Mesendoderm (in vitro differentiated cells): ENCODE measurements at regions not wholly inside any gene's neighbourhood (a gene's known extent, or its start where the extent isn't known, plus 50 kb on each side); places are given as distances from the start of the nearest gene placed in this dataset.
A peak's percentile ranks its signal among the peaks of the same experiment; 100 is the strongest.
"Not testable (repeated sequence)": the region's sequence is repeated elsewhere in the genome, so short reads cannot be mapped to it uniquely, and the experiment has no call there.

ENCODE experiments used
- DNase-seq: peaks from one replicate; pipeline ENCODE4 v3.0.0; 2013
- H2AK5ac ChIP-seq: 2 replicates; pipeline ENCODE4 v1.6.1; 2013; ENCODE audit warnings: low read length, inconsistent platforms
- H2BK120ac ChIP-seq: 2 replicates; pipeline ENCODE4 v1.6.1; 2013; ENCODE audit warnings: low read depth, mild to moderate bottlenecking, low read length, moderate library complexity, mixed read lengths
- H2BK15ac ChIP-seq: replicated peaks from 2 replicates; pipeline ENCODE4 v1.6.1; 2013; ENCODE audit warnings: low read depth, mild to moderate bottlenecking, moderate library complexity
- H2BK5ac ChIP-seq: 2 replicates; pipeline ENCODE4 v1.6.1; 2013; ENCODE audit warnings: low read length, inconsistent platforms
- H3K18ac ChIP-seq: 2 replicates; pipeline ENCODE4 v1.6.1; 2013; ENCODE audit warnings: mild to moderate bottlenecking, low read length, mixed read lengths
- H3K23ac ChIP-seq: one replicate; pipeline ENCODE4 v1.6.1; 2013; ENCODE audit warnings: low read length
- H3K27ac ChIP-seq: 2 replicates; pipeline ENCODE4 v1.5.1; 2013; ENCODE audit warnings: low read depth, mild to moderate bottlenecking, inconsistent platforms, low read length, moderate library complexity
- H3K27me3 ChIP-seq: 2 replicates; pipeline ENCODE4 v1.6.1; 2013; ENCODE audit warnings: low read length, control low read depth, mild to moderate bottlenecking, inconsistent platforms; ENCODE audit not compliant: insufficient read depth, poor library complexity
- H3K36me3 ChIP-seq: 2 replicates; pipeline ENCODE4 v1.6.1; 2013; ENCODE audit warnings: low read length, inconsistent platforms; ENCODE audit not compliant: control insufficient read depth, insufficient read depth
- H3K4ac ChIP-seq: one replicate; pipeline ENCODE4 v1.6.1; 2013; ENCODE audit warnings: low read depth, mild to moderate bottlenecking, low read length, moderate library complexity
- H3K4me1 ChIP-seq: 2 replicates; pipeline ENCODE4 v1.6.1; 2013; ENCODE audit warnings: low read depth, low read length, inconsistent platforms; ENCODE audit not compliant: control insufficient read depth
- H3K4me2 ChIP-seq: 2 replicates; pipeline ENCODE4 v1.6.1; 2013; ENCODE audit warnings: low read length
- H3K4me3 ChIP-seq: 2 replicates; pipeline ENCODE4 v1.5.1; 2013; ENCODE audit warnings: mild to moderate bottlenecking, low read length
- H3K56ac ChIP-seq: one replicate; pipeline ENCODE4 v1.6.1; 2013; ENCODE audit warnings: low read length
- H3K79me1 ChIP-seq: 2 replicates; pipeline ENCODE4 v1.6.1; 2013; ENCODE audit warnings: low read length, inconsistent platforms
- H3K79me2 ChIP-seq: 2 replicates; pipeline ENCODE4 v1.6.1; 2013; ENCODE audit warnings: mild to moderate bottlenecking, low read length; ENCODE audit not compliant: control insufficient read depth, insufficient read depth
- H3K9ac ChIP-seq: 2 replicates; pipeline ENCODE4 v1.6.1; 2013; ENCODE audit warnings: low read length, inconsistent platforms
- H4K5ac ChIP-seq: one replicate; pipeline ENCODE4 v1.6.1; 2013; ENCODE audit warnings: low read length
- H4K8ac ChIP-seq: one replicate; pipeline ENCODE4 v1.6.1; 2013; ENCODE audit warnings: low read depth, mild to moderate bottlenecking, control low read depth, low read length, moderate library complexity
- WGBS: extraction: QIAGEN DNeasy Blood & Tissue Kit; methylation state at CpG from one replicate; pipeline ENCODE4 v1.1.7; 2013; ENCODE audit warnings: low lambda C conversion rate, missing lambda C conversion rate; ENCODE audit not compliant: insufficient coverage; ENCODE audit errors: extremely low coverage; 5-methylcytosine and 5-hydroxymethylcytosine counted together

DNA sequence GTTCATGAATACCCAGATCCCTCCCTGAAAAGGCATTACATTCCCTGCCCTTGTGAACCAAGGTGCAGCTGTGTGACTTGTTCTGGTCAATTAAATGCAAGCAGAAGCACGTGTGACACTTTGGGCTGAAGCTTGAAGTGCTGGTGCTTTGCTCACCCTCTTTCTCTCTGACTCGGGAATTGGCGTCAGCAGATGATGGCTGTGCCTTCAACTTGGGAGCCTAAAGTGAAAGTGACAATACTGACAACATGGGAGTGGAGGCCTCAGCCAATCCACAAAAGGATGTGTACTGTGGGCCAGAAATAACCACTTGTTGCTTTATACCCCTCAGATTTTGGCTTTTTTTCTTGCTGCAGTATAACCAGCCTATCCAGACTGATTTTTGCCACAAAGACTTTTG lies 148.3 kb upstream of the THY1 start:
- Histone ChIP-seq H4K5ac (no peak overlapping the region), H3K23ac (no peak overlapping the region), H2AK5ac (no peak overlapping the region), H4K8ac (no peak overlapping the region), H2BK15ac (no peak overlapping the region), H3K4ac (no peak overlapping the region), H3K4me3 (no peak overlapping the region), H3K27me3 (no peaks in the 10 kb centered on the region), H3K4me2 (no peak overlapping the region), H3K4me1 (peaks cover 10% of the 10 kb centered on the region), H3K56ac (no peak overlapping the region), H3K9ac (no peak overlapping the region), H3K18ac (no peak overlapping the region), H3K27ac (no peak overlapping the region), H3K36me3 (no peaks in the 10 kb centered on the region), H3K79me1 (no peaks in the 10 kb centered on the region), H2BK120ac (no peak overlapping the region), H2BK5ac (no peak overlapping the region), H3K79me2 (no peaks in the 10 kb centered on the region)
- no CpG with 5 or more reads among the region's 3 CpGs for WGBS
- DNase-seq: no peak

DNA sequence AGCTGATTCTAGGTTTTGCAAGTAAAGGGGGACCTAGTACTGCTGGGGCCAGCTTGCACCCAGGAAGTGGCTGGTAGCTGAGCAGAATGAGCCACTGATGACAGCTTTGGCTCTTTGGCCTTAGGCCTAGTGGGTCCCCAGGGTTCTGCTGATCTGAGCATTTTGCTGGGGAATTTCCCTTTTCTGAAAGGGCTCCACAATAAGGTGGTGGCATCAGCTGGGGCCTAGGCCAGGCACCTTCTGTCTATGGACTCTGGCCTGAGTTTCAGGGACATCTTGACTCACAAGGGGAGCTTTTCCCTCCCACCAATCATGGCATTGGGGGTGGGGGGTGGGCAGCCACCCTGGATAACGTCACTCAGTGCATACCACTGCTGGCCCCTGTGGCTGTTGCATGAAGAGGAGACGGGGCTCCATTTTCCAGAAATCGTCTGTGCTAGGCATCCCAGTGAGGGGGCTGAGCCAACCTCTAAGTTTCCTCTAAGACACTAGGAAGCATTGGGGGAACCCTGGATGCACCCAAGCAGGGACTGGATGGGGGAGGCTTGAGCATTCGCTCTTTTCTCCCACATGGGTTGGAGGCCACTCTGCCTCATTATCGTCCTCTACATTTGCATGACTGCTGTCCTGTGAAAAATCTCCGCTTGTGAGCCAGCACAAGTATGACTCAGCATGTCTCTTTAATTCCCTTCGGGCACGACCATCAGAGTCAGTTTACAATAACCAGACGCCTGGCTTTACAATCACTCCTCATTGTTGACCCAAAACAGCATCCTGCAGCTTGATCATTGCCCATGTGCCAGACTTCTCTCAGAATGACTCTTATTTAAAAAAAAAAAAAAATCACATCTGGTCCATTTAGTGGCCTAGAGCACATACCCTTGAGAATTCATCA lies 145.0 kb upstream of the THY1 start:
- peak overlapping the region; percentile 2 for H3K18ac ChIP-seq

DNA sequence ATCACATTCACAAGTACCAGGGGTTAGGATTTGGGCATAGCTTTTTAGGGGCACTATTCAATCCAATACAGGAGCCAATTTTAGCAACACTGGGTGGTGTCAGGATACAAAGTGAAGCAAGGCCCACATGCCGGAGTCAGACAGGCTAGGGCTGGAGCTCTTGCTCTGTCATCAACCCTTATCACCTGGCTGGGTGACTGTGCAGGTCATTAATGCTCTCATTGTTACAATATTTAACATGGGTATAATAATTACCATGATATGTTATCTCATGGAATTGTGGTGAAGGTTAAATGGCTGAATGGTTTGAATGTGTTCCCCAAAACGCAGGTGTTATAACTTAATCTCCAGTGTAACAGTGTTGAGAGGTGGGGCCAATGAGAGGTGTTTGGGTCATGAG lies 143.3 kb upstream of the THY1 start:
- H3K23ac ChIP-seq: no peak overlapping the region
- no peak overlapping the region for H4K8ac ChIP-seq
- no peak overlapping the region for H3K56ac ChIP-seq
- H3K79me1 ChIP-seq: no peaks in the 10 kb centered on the region
- no peak overlapping the region for H2BK15ac ChIP-seq
- no peak overlapping the region for H3K4me3 ChIP-seq
- H3K4me1 ChIP-seq: peaks cover 10% of the 10 kb centered on the region
- no CpG with 5 or more reads among the region's 2 CpGs for WGBS
- no peaks in the 10 kb centered on the region for H3K79me2 ChIP-seq
- no peak overlapping the region for H4K5ac ChIP-seq
- no peak overlapping the region for H2AK5ac ChIP-seq
- no peak overlapping the region for H2BK120ac ChIP-seq
- H3K27ac ChIP-seq: no peak overlapping the region
- no peak overlapping the region for H3K4ac ChIP-seq
- no peaks in the 10 kb centered on the region for H3K36me3 ChIP-seq
- H3K4me2 ChIP-seq: no peak overlapping the region
- H3K18ac ChIP-seq: no peak overlapping the region
- no peak for DNase-seq
- no peaks in the 10 kb centered on the region for H3K27me3 ChIP-seq
- no peak overlapping the region for H3K9ac ChIP-seq
- no peak overlapping the region for H2BK5ac ChIP-seq

More for the DNA sequence above, 145.0 kb upstream of the THY1 start:
- Histone ChIP-seq H3K27ac (no peak overlapping the region), H3K79me2 (no peaks in the 10 kb centered on the region), H3K27me3 (no peaks in the 10 kb centered on the region), H2BK15ac (no peak overlapping the region), H4K8ac (no peak overlapping the region), H2BK5ac (peak overlapping the region; percentile 30), H3K4ac (no peak overlapping the region), H2AK5ac (peak overlapping the region; percentile 69), H3K56ac (peak overlapping the region; percentile 56), H3K4me1 (peaks cover 10% of the 10 kb centered on the region), H4K5ac (no peak overlapping the region), H3K79me1 (no peaks in the 10 kb centered on the region), H3K4me3 (no peak overlapping the region), H3K36me3 (no peaks in the 10 kb centered on the region), H3K9ac (no peak overlapping the region), H3K23ac (no peak overlapping the region), H3K4me2 (no peak overlapping the region), H2BK120ac (no peak overlapping the region)
- no CpG with 5 or more reads among the region's 9 CpGs for WGBS
- DNase-seq: peak; percentile 74

DNA sequence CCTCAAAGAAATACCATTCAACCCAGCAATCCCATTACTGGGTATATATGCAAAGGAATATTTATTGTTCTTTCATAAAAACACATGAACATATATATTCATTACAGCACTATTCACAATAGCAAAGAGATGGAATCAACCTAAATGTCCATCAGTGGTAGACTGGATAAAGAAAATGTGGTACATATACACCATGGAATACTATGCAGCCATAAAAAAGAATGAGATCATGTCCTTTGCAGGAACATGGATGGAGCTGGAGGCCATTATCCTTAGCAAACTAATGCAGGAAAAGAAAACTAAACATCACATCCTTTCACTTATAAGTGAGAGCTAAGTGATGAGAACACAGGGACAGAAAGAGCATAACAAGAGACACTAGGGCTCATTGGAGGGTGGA lies 142.7 kb upstream of the THY1 start:
- not testable (repeated sequence) for H3K27me3 ChIP-seq, H3K4me3 ChIP-seq, H3K4ac ChIP-seq, H3K36me3 ChIP-seq, DNase-seq, H3K56ac ChIP-seq, H3K18ac ChIP-seq, H3K79me1 ChIP-seq, H3K9ac ChIP-seq, H3K23ac ChIP-seq, H3K79me2 ChIP-seq, H2BK120ac ChIP-seq, H3K27ac ChIP-seq, H2BK5ac ChIP-seq, H3K4me2 ChIP-seq, H2BK15ac ChIP-seq, H2AK5ac ChIP-seq, H4K8ac ChIP-seq, H4K5ac ChIP-seq
- peaks cover 10% of the 10 kb centered on the region for H3K4me1 ChIP-seq

DNA sequence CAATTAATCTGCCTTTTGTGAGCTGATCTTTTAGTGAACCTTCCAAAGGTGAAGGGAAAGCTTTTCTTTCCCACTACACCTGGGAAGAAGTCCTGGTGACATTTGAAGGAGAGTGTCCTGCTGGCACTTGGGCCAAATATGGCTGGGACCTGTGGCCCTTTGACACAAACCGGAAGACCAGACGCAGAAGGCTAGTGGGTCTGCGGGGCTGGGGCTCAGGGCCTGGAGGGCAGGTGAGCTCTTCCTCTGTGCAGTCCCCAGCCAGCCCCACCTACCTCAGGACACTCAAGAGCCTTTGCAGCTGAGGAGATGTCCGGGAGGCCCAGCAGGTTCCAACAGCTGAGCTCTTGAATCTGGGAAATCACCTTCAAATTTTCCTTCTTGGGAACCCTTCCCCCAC lies 138.0 kb upstream of the THY1 start:
- no peak overlapping the region for H3K23ac ChIP-seq
- WGBS: no CpG with 5 or more reads among the region's 4 CpGs
- H3K79me2 ChIP-seq: no peaks in the 10 kb centered on the region
- no peaks in the 10 kb centered on the region for H3K27me3 ChIP-seq
- no peak overlapping the region for H3K4me2 ChIP-seq
- H4K8ac ChIP-seq: no peak overlapping the region
- no peaks in the 10 kb centered on the region for H3K36me3 ChIP-seq
- no peak overlapping the region for H3K4me3 ChIP-seq
- H2BK15ac ChIP-seq: no peak overlapping the region
- no peak overlapping the region for H2BK5ac ChIP-seq
- H3K4me1 ChIP-seq: no peaks in the 10 kb centered on the region
- no peak overlapping the region for H2BK120ac ChIP-seq
- H2AK5ac ChIP-seq: no peak overlapping the region
- no peak overlapping the region for H4K5ac ChIP-seq
- no peak overlapping the region for H3K9ac ChIP-seq
- H3K79me1 ChIP-seq: no peaks in the 10 kb centered on the region
- no peak overlapping the region for H3K18ac ChIP-seq
- no peak for DNase-seq
- no peak overlapping the region for H3K56ac ChIP-seq
- H3K27ac ChIP-seq: no peak overlapping the region
- no peak overlapping the region for H3K4ac ChIP-seq

DNA sequence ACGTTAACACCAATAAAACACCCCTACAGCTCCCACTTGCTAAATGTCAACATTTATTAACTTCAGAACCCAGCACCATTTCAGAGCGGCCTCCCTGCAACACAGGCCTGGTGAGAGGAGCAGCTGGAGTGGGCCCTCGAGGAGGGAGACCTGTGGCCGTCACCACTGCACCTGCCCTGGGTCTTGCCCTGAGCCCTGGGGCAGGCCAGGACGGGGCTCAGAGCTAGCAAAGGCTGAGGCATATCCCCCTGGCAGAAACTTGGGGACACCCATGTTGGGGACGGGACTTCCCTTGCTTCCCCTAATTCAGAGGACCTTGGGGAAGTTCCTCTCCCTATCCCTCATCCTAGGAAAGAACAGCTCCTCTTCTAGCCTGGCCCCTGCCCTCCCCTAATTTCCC lies 137.3 kb upstream of the THY1 start:
- H3K4me2 ChIP-seq: no peak overlapping the region
- H3K27me3 ChIP-seq: no peaks in the 10 kb centered on the region
- H3K79me2 ChIP-seq: no peaks in the 10 kb centered on the region
- H3K9ac ChIP-seq: no peak overlapping the region
- no peak for DNase-seq
- no peak overlapping the region for H4K8ac ChIP-seq
- H3K56ac ChIP-seq: no peak overlapping the region
- H2BK5ac ChIP-seq: no peak overlapping the region
- H3K27ac ChIP-seq: no peak overlapping the region
- H3K4me1 ChIP-seq: no peaks in the 10 kb centered on the region
- no peak overlapping the region for H3K23ac ChIP-seq
- H2BK120ac ChIP-seq: no peak overlapping the region
- H2AK5ac ChIP-seq: no peak overlapping the region
- no peaks in the 10 kb centered on the region for H3K36me3 ChIP-seq
- H3K79me1 ChIP-seq: no peaks in the 10 kb centered on the region
- no peak overlapping the region for H3K4me3 ChIP-seq
- no peak overlapping the region for H3K18ac ChIP-seq
- no peak overlapping the region for H4K5ac ChIP-seq
- H2BK15ac ChIP-seq: no peak overlapping the region
- WGBS: no CpG with 5 or more reads among the region's 6 CpGs
- no peak overlapping the region for H3K4ac ChIP-seq
